ENCODE measurements at regions not wholly inside any gene's neighbourhood (a gene's known extent, or its start where the extent isn't known, plus 50 kb on each side); places are given as distances from the start of the nearest gene placed in this dataset.
"Not testable (repeated sequence)": the region's sequence is repeated elsewhere in the genome, so short reads cannot be mapped to it uniquely, and the experiment has no call there.

DNA sequence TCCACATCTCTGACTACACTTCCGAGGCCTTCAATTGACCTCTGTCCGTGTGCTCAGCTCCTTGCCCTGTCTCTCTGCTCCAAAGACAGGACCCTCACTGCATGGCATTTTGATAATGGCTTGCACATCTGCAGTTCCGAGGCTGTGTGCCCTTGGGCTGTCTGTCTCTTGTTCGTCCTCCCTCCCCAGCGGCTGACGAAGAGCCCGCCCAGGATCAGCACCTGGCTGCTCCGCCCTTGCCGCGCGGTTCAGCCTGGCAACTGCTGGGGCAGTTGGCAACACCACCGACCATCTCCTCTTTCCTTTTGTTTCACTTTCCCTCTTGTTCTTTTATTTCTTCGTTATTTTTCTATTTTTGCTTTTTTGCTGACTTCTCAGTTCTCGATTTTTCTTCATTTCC is 270.4 kb downstream of the TEX29 start:
- DNase-seq (ENCODE audit: low read depth): no peak

DNA sequence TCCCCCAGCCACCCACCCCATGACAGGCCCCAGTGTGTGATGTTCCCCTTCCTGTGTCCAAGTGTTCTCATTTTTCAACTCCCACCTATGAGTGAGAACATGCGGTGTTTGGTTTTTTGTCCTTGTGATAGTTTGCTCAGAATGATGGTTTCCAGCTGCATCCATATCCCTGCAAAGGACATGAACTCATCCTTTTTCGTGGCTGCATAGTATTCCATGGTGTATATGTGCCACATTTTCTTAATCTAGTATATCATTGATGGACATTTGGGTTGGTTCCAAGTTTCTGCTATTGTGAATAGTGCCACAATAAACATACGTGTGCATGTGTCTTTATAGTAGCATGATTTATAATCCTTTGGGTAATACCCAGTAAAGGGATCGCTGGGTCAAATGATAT is 273.0 kb downstream of the TEX29 start:
- DNase-seq (ENCODE audit: low read depth): not testable (repeated sequence)

DNA sequence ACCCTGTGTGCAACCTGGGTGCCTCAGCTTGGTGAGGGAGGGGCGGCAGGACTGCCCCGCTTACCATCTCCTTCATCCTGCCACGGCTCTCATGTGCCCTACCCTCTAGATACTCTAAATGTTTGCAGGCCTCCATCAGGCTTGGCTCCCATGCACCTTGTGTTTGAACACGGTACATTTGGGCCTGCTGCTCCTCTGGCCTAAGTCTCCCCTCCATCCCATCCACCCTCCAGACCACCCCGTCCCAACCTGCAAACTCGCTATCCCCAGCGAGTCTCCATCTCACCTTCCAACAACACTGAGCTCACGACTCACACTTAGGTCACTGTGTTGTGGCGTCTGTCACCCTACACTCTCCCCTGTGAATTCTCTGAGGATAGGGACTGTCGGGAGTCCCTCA is 274.2 kb downstream of the TEX29 start:
- DNase-seq (ENCODE audit: low read depth): no peak

DNA sequence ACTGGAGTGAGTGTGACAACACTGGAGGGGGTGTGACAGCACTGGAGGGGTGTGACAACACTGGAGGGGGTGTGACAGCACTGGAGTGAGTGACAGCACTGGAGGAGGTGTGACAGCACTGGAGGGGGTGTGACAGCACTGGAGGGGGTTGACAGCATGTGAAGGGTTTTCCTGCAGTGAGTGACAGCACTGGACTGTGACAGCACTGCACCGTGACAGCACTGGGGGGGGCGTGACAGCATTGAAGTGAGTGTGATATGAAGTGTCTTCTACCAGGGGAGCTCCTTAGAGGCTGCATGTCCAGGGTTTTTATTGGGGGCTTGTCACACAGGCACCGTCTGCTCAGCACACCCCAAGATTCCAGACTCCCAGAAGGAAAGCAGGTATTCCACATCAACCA is 274.8 kb downstream of the TEX29 start:
- no peak for DNase-seq (ENCODE audit: low read depth)

DNA sequence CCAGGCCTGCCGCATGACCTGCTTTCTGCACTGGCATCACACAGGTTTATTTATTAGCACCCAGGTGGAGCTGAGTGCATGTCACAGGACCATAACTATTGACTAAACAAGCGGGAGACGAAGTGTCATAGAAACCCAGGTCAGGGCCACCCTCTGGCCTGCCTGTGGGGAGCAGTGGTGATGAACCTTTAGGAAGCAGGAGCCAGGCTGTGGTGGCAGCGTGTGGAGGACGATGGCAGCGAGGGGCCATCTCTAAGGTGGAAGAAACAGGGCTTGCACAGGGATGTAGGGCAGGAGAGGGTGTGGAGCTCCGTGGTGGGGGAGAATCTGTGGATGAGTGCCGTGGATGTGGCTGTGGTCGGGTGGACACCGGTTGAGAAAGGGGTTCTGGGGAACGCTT is 275.3 kb downstream of the TEX29 start:
- no peak for DNase-seq (ENCODE audit: low read depth)

DNA sequence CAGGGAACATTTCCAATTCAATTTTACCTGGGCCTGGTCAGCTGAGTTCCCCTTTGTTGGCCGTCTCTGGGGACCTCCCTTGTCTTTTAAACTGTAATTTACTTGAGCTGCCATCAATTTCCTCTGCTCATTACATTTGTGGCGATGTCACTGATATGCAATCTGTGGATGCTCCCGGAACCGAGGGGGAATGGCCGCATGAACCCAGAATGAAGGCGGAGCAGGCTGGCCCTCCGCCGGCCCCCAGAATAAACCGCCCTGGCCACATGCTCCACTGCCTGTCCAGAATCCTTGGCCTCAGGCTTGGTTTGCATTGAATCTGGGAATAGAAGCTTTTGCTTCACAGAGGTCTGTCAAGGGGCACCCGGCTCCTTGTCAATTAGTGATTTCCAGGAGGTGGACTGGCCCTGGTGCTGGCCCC is 276.8 kb downstream of the TEX29 start:
- DNase-seq (ENCODE audit: low read depth): no peak

DNA sequence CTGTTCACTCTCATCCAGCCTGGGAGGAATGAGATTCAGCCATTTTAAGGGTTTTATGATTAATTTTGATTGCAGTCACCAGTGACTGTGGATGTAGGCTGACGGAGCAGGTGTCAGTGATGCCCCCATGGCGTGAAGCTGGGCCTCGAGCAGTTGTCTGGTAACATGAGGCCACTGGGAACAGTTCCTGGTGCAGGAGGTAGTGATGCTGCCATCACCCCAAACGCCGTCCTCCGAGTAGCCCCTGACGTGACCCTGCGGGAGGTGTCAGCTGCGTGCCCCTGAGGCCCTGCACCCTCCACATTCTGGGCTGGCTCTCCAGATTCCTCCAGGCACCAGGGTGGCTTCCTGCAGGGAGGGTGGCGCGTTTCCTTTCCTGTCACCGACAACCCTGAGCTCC is 277.2 kb downstream of the TEX29 start:
- no peak for DNase-seq (ENCODE audit: low read depth)

DNA sequence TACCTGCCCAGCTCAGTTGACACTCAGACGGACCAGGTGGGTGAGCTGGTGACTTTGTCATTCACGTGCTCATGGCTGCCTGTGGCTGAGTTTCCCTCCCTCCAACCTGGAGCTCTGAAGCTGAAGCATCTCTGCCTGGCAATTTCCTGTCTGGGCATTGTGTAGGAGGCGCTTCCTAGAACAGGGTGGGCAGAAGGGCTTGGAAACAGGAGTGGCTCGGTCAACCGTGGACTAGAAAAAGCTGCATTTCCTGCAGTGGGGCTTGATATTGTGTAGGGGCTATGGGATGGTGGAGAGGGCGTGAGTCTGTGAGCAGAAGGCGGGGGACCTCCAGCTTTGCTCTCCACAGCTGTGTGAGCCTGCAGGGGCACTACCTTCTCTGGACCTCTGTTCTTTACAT is 278.3 kb downstream of the TEX29 start:
- DNase-seq (ENCODE audit: low read depth): no peak

DNA sequence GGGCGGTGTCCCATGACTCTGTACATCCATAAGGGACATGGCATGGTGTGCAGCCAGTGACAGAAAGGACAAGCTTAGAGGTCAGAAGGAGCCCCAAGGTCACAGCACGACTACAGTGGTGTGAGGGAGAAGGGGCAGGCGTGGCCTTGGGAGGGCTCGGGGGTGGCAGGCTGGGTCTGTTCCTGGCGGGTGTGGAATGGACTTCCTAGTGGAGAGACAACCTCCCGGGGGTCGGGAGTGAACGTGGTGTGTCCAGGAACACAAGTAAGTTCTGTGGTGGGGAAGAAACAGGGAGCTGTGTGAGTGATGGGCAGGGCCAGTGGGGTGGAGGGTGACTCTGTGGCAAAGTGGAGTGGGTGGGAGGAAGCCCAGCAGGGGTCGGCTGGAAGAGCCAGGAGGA is 279.3 kb downstream of the TEX29 start:
- no peak for DNase-seq (ENCODE audit: low read depth)

DNA sequence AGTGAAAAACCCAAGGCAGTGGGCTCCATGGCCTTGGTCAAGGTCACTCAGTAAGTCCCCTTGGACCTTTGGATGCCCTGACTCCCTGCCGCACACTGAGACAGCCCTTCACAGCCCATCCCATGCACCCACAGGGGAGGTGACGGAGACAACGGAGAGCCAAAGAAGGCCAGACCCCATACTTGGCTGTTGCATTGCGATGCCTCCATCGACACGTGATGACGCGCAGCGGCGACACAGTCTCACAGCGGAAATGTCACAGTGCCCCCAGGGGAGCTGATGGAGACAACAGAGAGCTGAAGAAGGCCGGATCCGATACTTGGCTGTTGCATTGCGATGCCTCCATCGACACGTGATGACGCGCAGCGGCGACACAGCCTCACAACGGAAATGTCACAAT is 282.4 kb downstream of the TEX29 start:
- DNase-seq (ENCODE audit: low read depth): no peak

DNA sequence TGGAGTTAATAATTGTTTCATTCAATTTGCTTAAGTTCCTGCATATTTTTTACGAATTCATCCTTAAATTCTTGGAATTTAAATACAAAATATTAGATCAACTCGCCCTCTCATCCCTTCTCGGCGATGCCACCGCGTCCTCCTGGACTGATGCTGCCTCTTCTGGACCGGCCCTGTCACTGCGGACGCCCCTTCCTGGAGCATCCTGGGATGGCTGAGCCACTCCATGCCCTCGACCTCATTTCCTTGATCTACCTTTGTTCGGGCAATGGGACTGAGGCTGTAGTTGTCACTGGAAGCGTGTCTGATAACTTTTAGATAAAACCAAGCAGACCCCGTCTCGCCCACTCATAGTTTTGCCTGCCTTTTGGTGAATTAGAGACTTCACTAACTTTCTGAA is 283.7 kb downstream of the TEX29 start:
- no peak for DNase-seq (ENCODE audit: low read depth)

DNA sequence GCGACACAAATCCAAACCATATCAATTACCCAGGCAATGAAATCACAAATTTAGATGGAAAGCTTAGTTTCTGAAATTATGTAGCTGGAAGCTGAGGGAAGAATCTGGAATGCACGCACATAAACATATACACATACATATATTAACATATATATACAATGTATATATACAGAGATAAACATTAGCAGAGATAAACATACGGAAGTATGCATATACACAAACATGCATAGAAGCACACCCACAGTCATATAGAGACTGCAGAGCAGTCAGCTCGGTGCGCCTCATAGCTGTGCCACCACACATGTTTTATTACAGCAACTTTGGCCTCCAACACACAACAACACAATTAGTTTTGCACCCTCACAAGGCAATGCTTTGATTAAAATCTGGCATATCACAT is 288.1 kb downstream of the TEX29 start:
- no peak for DNase-seq (ENCODE audit: low read depth)

DNA sequence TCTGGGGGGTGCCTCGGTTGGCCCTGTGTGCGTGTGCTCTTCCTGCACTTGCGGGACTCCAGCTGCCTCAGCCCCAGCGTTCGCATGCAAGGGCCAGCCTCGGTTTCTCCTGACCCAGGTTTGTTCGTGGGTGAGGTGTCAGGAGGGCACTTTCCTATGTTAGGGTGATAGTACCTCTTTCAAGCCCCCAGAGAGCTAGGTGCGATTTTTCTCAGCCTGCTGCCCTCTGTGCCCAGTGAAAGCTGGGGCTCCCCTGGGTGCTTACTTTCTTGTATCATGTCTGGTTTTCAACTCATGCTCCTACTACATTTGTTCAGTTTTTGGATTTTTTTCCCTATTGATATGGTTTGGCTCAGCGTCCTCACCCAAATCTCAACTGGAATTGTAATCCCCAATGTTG is 289.2 kb downstream of the TEX29 start:
- no peak for DNase-seq (ENCODE audit: low read depth)

DNA sequence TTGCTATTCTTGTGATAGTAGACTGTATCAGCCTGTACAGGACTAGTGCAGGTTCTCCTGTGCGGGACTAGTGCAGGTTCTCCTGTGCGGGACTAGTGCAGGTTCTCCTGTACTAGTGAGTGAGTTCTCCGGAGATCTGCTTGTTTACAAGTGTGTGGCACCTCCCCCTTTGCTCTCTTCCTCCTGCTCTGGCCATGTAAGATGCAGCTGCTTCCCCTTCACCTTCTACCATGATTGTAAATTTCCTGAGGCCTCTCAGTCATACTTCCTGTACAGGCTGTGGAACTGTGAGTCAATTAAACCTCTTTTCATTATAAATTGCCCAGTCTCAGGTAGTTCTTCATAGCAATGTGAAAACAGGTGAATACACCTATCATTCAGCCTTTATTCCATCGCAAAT is 289.6 kb downstream of the TEX29 start:
- no peak for DNase-seq (ENCODE audit: low read depth)

DNA sequence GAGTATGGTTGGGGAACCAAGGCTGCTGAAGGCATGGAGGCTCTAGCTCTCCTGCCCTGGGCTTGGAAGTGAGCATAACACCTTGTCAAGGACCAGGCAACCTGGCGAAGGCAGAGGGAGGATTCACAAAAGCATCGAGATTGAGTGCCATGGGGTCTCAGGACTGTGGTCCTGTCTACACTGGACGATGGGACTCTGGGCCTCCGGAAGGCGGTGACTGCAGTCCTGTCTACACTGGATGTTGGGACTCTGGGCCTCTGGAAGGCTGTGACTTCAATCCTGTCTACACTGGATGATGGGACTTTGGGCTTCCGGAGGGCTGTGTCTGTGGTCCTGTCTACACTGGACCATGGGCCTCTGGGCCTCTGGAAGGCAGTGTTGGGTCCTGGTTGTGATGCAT is 290.4 kb downstream of the TEX29 start:
- DNase-seq (ENCODE audit: low read depth): no peak

DNA sequence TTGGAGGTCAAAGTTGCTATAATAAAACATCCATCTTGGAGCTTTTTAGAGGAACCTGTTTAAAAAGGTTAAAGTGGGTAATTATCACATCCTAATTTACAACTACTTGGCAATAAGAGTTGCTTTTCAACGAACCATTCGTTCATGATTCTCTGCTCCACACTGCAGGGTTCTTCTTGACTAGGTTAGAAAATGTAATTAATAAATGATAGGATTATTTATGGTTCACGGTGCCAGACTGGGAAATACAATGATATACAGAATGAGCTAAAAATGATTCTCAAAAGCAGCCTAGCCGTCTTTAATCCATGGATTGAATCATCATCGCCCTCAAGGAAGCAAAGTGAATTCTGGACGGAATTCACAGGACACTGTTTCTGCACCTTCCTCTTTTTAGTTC is 291.2 kb downstream of the TEX29 start:
- DNase-seq (ENCODE audit: low read depth): no peak

DNA sequence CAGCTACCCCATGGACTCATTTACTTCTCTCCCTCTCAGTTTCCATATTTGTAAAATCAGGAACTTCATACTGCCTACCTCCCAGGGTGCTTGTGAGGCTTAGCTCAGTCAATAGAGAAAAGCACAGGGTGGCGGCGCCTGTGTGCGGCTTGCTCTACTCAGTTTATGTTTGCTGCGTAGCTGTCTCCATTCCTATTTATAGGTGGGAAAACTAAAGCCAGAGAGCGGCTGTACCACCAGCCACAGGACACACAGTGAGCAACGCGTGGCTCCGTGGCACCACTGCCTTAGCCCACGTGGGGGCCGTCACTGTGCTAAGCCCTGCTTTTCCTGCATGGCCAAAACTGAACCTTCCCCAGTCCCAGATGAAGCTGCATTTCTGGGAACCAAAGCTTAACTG is 292.4 kb downstream of the TEX29 start:
- DNase-seq (ENCODE audit: low read depth): no peak

DNA sequence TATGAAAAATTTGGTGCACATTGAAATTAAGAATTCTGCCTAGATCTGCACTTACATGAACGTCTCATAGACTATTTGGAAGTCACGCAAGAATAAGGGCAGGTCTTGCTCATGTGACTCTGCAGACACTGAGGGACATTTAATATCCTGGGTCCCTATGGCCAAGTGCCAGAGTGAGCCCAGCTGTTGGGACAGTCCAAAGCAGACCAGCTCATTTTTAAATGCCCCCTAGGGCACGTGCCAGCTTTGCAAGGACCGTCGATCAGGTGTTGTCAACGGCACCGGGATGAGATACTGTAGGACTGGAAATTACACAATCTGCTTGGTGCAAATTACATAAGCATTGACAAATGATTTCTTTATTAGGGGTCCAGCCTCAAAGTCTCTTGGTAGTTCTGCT is 293.6 kb downstream of the TEX29 start:
- DNase-seq (ENCODE audit: low read depth): no peak

DNA sequence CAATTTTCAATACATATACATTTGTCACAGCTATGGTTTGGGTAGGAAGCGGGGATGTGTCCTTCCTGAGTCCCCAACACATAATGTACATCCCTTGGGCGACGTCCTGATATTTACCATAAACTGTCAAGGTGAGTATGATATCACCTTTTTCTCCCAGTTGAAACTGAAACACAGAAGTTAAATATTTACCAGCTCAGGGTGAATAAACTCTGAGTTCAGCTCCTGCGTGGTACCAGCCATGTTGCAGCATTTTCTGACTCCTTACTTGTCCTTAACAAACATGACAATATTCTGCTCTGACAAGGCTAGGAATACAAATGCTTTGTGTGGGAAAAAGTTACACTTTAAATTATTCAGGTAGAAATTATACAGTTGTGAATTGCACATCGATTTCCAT is 294.2 kb downstream of the TEX29 start:
- DNase-seq (ENCODE audit: low read depth): no peak

DNA sequence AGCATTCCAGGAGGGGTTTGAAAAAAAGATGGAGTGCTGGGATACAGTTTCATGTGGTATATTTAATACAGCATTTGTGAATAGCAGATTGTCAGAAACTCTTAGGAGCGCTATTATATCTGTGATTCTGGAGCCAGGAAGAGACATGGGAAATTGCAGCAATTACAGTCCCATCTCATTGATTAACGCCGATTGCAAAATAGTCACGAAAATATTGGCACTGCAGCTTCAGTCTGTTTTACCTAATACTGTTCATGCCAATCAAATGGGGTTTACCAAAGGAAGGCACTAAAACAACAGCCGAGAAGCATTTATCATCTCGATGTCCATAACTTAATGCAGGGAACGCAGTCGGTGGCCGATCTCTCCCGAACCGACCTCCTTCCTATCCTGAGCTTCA is 295.8 kb downstream of the TEX29 start:
- no peak for DNase-seq (ENCODE audit: low read depth)

DNA sequence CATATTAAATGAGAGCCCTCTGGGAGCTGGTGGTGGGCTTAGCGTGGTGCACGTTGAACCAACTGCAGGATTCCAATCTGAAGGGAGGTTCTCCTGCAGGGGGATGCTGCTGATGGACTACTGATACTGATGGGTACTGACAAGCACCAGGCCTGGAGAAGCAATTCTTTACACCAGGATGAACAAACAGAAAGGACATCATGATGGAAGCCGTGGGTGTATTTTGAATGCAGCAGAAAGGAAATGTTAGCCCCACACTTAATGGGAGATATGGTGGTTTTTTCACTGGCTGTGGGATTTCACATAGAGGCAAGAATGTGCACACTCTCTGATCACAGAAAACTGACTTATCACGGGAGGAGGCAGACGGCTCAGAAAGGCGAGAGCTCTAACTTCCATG is 299.7 kb downstream of the TEX29 start:
- no peak for DNase-seq (ENCODE audit: low read depth)

DNA sequence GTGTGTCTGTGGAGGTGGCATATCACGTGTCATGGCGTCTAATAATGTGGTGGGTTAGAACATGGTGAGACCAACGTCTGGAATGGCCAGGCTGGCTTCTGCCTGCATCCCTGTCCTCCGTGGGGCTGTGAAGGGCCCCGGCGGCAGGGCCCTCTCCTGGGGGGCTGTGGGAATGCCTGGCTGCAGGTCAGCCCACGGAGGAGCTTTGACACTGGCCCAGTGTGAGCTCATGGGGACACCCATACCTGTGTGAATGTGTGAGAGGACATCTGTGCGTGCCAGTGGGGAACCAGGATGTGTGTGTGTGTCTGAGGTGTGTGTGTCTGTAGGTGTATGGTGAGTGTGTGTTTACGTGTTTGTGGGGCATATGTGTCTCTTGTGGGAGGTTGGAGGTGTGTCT is 300.1 kb downstream of the TEX29 start:
- DNase-seq (ENCODE audit: low read depth): no peak

DNA sequence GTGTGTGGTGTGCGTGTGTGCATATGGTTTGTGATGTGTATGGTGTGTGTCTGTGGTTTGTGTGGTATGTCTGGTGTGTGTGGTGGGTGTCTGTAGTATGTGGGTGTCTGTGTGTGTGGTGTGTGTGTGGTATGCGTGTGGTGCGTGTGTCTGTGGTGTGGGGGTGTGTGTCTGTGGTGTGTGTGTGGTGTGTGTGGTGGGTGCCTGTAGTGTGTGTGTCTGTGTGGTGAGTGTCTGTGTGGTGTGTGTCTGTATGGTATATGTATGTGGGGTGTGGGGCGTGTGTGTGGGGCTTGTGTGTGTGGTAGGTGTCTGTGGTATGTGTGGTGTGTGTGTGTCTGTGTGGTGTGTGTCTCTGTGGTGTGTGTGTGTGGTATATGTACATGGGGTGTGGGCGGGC is 300.7 kb downstream of the TEX29 start:
- no peak for DNase-seq (ENCODE audit: low read depth)

DNA sequence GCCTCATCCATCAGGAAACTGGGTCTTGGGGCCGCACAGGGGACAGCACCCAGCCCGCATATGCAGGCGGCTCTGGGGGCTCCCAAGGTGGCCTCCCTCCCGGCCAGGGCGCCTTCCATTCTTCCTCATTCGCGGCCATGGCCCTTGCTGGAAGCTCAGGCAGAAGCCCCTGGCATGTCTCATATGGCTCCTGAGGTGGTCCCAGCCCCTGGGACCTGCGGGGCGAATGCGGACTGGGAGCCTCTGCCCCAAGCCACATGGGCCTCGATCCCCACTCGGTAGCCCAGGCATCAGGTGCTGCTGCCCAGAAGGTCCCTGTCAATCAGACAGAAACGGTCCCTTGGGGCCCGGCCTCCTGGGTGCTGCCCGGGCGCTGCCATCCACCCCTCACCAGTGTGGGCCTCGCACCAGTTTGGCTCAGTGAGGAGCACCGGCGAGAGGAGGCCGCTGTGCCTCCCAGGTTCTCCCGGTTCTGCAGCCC is 301.6 kb downstream of the TEX29 start:
- DNase-seq (ENCODE audit: low read depth): no peak

DNA sequence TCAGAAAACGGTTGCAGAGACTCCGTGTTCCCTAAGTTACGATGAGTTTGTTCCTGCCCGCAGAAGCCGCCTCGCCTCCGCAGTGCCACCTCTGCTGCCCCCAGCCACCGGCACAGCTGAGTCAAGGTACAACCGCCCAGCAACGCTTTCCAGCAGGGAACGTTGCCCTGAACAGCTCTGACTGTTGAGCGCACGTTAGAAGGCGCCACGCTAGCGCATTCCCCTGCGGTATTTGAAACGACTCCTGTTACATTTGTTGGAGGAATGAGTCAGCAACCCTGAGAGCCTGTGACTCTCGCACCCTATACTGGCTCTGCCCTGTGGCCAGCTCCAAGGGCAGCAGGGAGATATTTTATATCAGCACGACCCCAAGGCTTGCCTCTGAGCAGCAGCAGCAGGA is 302.8 kb downstream of the TEX29 start:
- no peak for DNase-seq (ENCODE audit: low read depth)

Data from stimulated activated CD8-positive, alpha-beta memory T cell treated with anti-CD3 and anti-CD28 coated beads, Interleukin-15, amount 100 ng/mL, for 1 hour (primary cell).